HS-27A (cell line): ENCODE measurements at regions not wholly inside any gene's neighbourhood (a gene's known extent, or its start where the extent isn't known, plus 50 kb on each side); places are given as distances from the start of the nearest gene placed in this dataset.
"Not testable (repeated sequence)": the region's sequence is repeated elsewhere in the genome, so short reads cannot be mapped to it uniquely, and the experiment has no call there.

Source experiments
- DNase-seq: peaks from one replicate; pipeline ENCODE4 v3.0.0-alpha.2; 2012; ENCODE audit warnings: low read depth, missing footprints

- DNase-seq = no peak
Measured at GRCh38 chr7:86008898-86009297, 634.8 kb upstream of the GRM3 start.

- no peak for DNase-seq
Measured at GRCh38 chr7:86006909-86007308, 636.8 kb upstream of the GRM3 start.

- no peak for DNase-seq
Measured at GRCh38 chr7:86002858-86003257, 640.9 kb upstream of the GRM3 start.

- no peak for DNase-seq
Measured at GRCh38 chr7:85997515-85997914, 646.2 kb upstream of the GRM3 start.

GRCh38 chr7:85995101-85995500, 648.6 kb upstream of the GRM3 start:
- no peak for DNase-seq

GRCh38 chr7:85980740-85981139, 663.0 kb upstream of the GRM3 start:
- DNase-seq = no peak

GRCh38 chr7:85974176-85974575, 669.5 kb upstream of the GRM3 start:
- DNase-seq = no peak

- DNase-seq = no peak
Measured at GRCh38 chr7:85972504-85973141, 671.1 kb upstream of the GRM3 start.

GRCh38 chr7:85954961-85955360, 688.7 kb upstream of the GRM3 start:
- DNase-seq = no peak

GRCh38 chr7:85950871-85951270, 692.8 kb upstream of the GRM3 start:
- no peak for DNase-seq

- DNase-seq = no peak
Measured at GRCh38 chr7:85950418-85950817, 693.3 kb upstream of the GRM3 start.

GRCh38 chr7:85947767-85948166, 695.9 kb upstream of the GRM3 start:
- no peak for DNase-seq

GRCh38 chr7:85940798-85941197, 702.9 kb upstream of the GRM3 start:
- no peak for DNase-seq

GRCh38 chr7:85931919-85932318, 711.8 kb upstream of the GRM3 start:
- DNase-seq = no peak

- no peak for DNase-seq
Measured at GRCh38 chr7:85928500-85928899, 715.2 kb upstream of the GRM3 start.

GRCh38 chr7:85927226-85927625, 716.5 kb upstream of the GRM3 start:
- DNase-seq = no peak

GRCh38 chr7:85924062-85924461, 719.6 kb upstream of the GRM3 start:
- no peak for DNase-seq

- no peak for DNase-seq
Measured at GRCh38 chr7:85916016-85916415, 727.7 kb upstream of the GRM3 start.

- DNase-seq = no peak
Measured at GRCh38 chr7:85914437-85914836, 727.6 kb upstream of the SEMA3D start.

- no peak for DNase-seq
Measured at GRCh38 chr7:85908051-85908450, 721.2 kb upstream of the SEMA3D start.

GRCh38 chr7:85897967-85898366, 711.1 kb upstream of the SEMA3D start:
- no peak for DNase-seq

GRCh38 chr7:85896531-85896930, 709.7 kb upstream of the SEMA3D start:
- DNase-seq = no peak

GRCh38 chr7:85895835-85896234, 709.0 kb upstream of the SEMA3D start:
- no peak for DNase-seq

GRCh38 chr7:85891900-85892299, 705.0 kb upstream of the SEMA3D start:
- DNase-seq = not testable (repeated sequence)
